ENCODE measurements at regions not wholly inside any gene's neighbourhood (a gene's known extent, or its start where the extent isn't known, plus 50 kb on each side); places are given as distances from the start of the nearest gene placed in this dataset.

GRCh38 chr3:25910997-25911396, 121.1 kb downstream of the OXSM start:
- Histone ChIP-seq H3K9ac (ENCODE audit: insufficient read depth in 1 of 2, low read length in 2 of 2) (no peak overlapping the region), H3K4me1 (ENCODE audit: control insufficient read depth in 5 of 5, insufficient read depth in 5 of 5, low read length in 5 of 5) (no peaks in the 10 kb centered on the region), H3K27ac (ENCODE audit: low read depth in 1 of 2, low read length in 1 of 2) (no peak overlapping the region), H3K36me3 (ENCODE audit: control insufficient read depth in 4 of 4, insufficient read depth in 4 of 4, low read length in 4 of 4) (no peaks in the 10 kb centered on the region), H3K9me3 (ENCODE audit: control insufficient read depth in 4 of 4, insufficient read depth in 3 of 4, low read length in 3 of 4) (no peaks in the 10 kb centered on the region), H3K27me3 (ENCODE audit: control insufficient read depth in 3 of 3, insufficient read depth in 3 of 3, low read length in 2 of 3) (no peaks in the 10 kb centered on the region), H3K4me3 (no peak overlapping the region)
- peak in 1 of 3 donors; percentile 20 for DNase-seq
- TF ChIP-seq CTCF (IDR thresholded peaks at IDR 0.05; ENCODE audit: control extremely low read depth, extremely low read depth) = no peak
- no peak for ATAC-seq (ENCODE audit: insufficient read depth, low FRiP score)
- WGBS, 2 donors = 75 to 85% methylated on average over 4 of the region's 4 CpGs

- no peaks in the 10 kb centered on the region for H3K27me3 ChIP-seq (ENCODE audit: control insufficient read depth in 3 of 3, insufficient read depth in 3 of 3, low read length in 2 of 3)
- no peak for TF ChIP-seq CTCF (IDR thresholded peaks at IDR 0.05; ENCODE audit: control extremely low read depth, extremely low read depth)
- H3K9ac ChIP-seq (ENCODE audit: insufficient read depth in 1 of 2, low read length in 2 of 2) = no peak overlapping the region
- H3K27ac ChIP-seq (ENCODE audit: low read depth in 1 of 2, low read length in 1 of 2) = no peak overlapping the region
- ATAC-seq (ENCODE audit: insufficient read depth, low FRiP score) (no peak), DNase-seq (no peak)
- no peaks in the 10 kb centered on the region for H3K4me1 ChIP-seq (ENCODE audit: control insufficient read depth in 5 of 5, insufficient read depth in 5 of 5, low read length in 5 of 5)
- no peaks in the 10 kb centered on the region for H3K9me3 ChIP-seq (ENCODE audit: control insufficient read depth in 4 of 4, insufficient read depth in 3 of 4, low read length in 3 of 4)
- no peak overlapping the region for H3K4me3 ChIP-seq
- 83 to 85% methylated on average over 7 of the region's 7 CpGs for WGBS, 2 donors
- H3K36me3 ChIP-seq (ENCODE audit: control insufficient read depth in 4 of 4, insufficient read depth in 4 of 4, low read length in 4 of 4) = no peaks in the 10 kb centered on the region
Measured at GRCh38 chr3:25911525-25912295, 121.8 kb downstream of the OXSM start.

GRCh38 chr3:25913179-25913578, 123.3 kb downstream of the OXSM start:
- Histone ChIP-seq H3K4me3 (no peak overlapping the region), H3K36me3 (ENCODE audit: control insufficient read depth in 4 of 4, insufficient read depth in 4 of 4, low read length in 4 of 4) (no peaks in the 10 kb centered on the region), H3K9ac (ENCODE audit: insufficient read depth in 1 of 2, low read length in 2 of 2) (no peak overlapping the region), H3K27ac (ENCODE audit: low read depth in 1 of 2, low read length in 1 of 2) (no peak overlapping the region), H3K9me3 (ENCODE audit: control insufficient read depth in 4 of 4, insufficient read depth in 3 of 4, low read length in 3 of 4) (peaks cover 0 to 2% (median 0%) of the 10 kb centered on the region in 4 donors), H3K4me1 (ENCODE audit: control insufficient read depth in 5 of 5, insufficient read depth in 5 of 5, low read length in 5 of 5) (no peaks in the 10 kb centered on the region), H3K27me3 (ENCODE audit: control insufficient read depth in 3 of 3, insufficient read depth in 3 of 3, low read length in 2 of 3) (no peaks in the 10 kb centered on the region)
- ATAC-seq (ENCODE audit: insufficient read depth, low FRiP score) (no peak), DNase-seq (no peak)
- TF ChIP-seq CTCF (IDR thresholded peaks at IDR 0.05; ENCODE audit: control extremely low read depth, extremely low read depth) = no peak

GRCh38 chr3:25915673-25916072, 125.8 kb downstream of the OXSM start:
- H3K4me3 ChIP-seq = no peak overlapping the region
- no peak for DNase-seq
- H3K36me3 ChIP-seq (ENCODE audit: control insufficient read depth in 4 of 4, insufficient read depth in 4 of 4, low read length in 4 of 4) = no peaks in the 10 kb centered on the region
- H3K9ac ChIP-seq (ENCODE audit: insufficient read depth in 1 of 2, low read length in 2 of 2) = no peak overlapping the region
- no peaks in the 10 kb centered on the region for H3K4me1 ChIP-seq (ENCODE audit: control insufficient read depth in 5 of 5, insufficient read depth in 5 of 5, low read length in 5 of 5)
- peaks cover 0 to 2% (median 0%) of the 10 kb centered on the region in 4 donors for H3K9me3 ChIP-seq (ENCODE audit: control insufficient read depth in 4 of 4, insufficient read depth in 3 of 4, low read length in 3 of 4)
- no peaks in the 10 kb centered on the region for H3K27me3 ChIP-seq (ENCODE audit: control insufficient read depth in 3 of 3, insufficient read depth in 3 of 3, low read length in 2 of 3)
- no peak for ATAC-seq (ENCODE audit: insufficient read depth, low FRiP score)
- no peak for TF ChIP-seq CTCF (IDR thresholded peaks at IDR 0.05; ENCODE audit: control extremely low read depth, extremely low read depth)
- H3K27ac ChIP-seq (ENCODE audit: low read depth in 1 of 2, low read length in 1 of 2) = no peak overlapping the region
- WGBS, 2 donors = 89 to 91% methylated on average over 2 of the region's 2 CpGs
